Endodermal cell (in vitro differentiated cells): ENCODE measurements at regions not wholly inside any gene's neighbourhood (a gene's known extent, or its start where the extent isn't known, plus 50 kb on each side); places are given as distances from the start of the nearest gene placed in this dataset.

Source experiments
- DNase-seq: peaks from one replicate; pipeline ENCODE4 v3.0.0-alpha.2; 2017
- H3K27ac ChIP-seq: 2 replicates; pipeline ENCODE4 v1.5.1; 2013; ENCODE audit warnings: mild to moderate bottlenecking, low read depth, low read length, moderate library complexity
- H3K27me3 ChIP-seq: 2 replicates; pipeline ENCODE4 v1.6.1; 2013; ENCODE audit warnings: mild to moderate bottlenecking, low read length, moderate library complexity; ENCODE audit not compliant: insufficient read depth, control insufficient read depth, poor library complexity, severe bottlenecking
- H3K36me3 ChIP-seq: 2 replicates; pipeline ENCODE4 v1.7.0; 2013; ENCODE audit warnings: mild to moderate bottlenecking, low read length, moderate library complexity; ENCODE audit not compliant: control insufficient read depth, insufficient read depth
- H3K4me1 ChIP-seq: one replicate; pipeline ENCODE4 v1.7.0; 2013; ENCODE audit warnings: low read length; ENCODE audit not compliant: control insufficient read depth, insufficient read depth
- H3K4me3 ChIP-seq: 2 replicates; pipeline ENCODE4 v1.5.1; 2013; ENCODE audit warnings: mild to moderate bottlenecking, low read length, moderate library complexity
- H3K9ac ChIP-seq: 2 replicates; pipeline ENCODE4 v1.6.1; 2013; ENCODE audit warnings: mild to moderate bottlenecking, low read length, moderate library complexity; ENCODE audit not compliant: poor library complexity, severe bottlenecking; ENCODE audit errors: extremely low read depth
- H3K9me3 ChIP-seq: 2 replicates; pipeline ENCODE4 v1.6.1; 2013; ENCODE audit warnings: mild to moderate bottlenecking, low read length, moderate library complexity; ENCODE audit not compliant: control insufficient read depth
- H3K27ac Mint-ChIP-seq: 2 replicates; pipeline ENCODE4 v1.8.0; 2020; ENCODE audit warnings: mixed read lengths
- H3K27me3 Mint-ChIP-seq: 2 replicates; pipeline ENCODE4 v1.8.0; 2021; ENCODE audit warnings: mild to moderate bottlenecking, mixed read lengths; ENCODE audit not compliant: insufficient read depth
- H3K36me3 Mint-ChIP-seq: 2 replicates; pipeline ENCODE4 v1.8.0; 2020; ENCODE audit warnings: low read depth, mixed read lengths
- H3K4me1 Mint-ChIP-seq: 2 replicates; pipeline ENCODE4 v1.8.0; 2020; ENCODE audit warnings: mixed read lengths
- H3K4me3 Mint-ChIP-seq: 2 replicates; pipeline ENCODE4 v1.8.0; 2020; ENCODE audit warnings: mild to moderate bottlenecking, moderate library complexity, mixed read lengths
- H3K9me3 Mint-ChIP-seq: 2 replicates; pipeline ENCODE4 v1.8.0; 2020; ENCODE audit warnings: mild to moderate bottlenecking, mixed read lengths
- WGBS, 2 experiments: methylation state at CpG; one replicate each; pipeline versions ENCODE4 v1.1.5 to v1.1.7; 2013; ENCODE audit warnings: missing lambda C conversion rate in 2 of 2, mixed read lengths in 1 of 2; ENCODE audit not compliant: insufficient coverage in 1 of 2, insufficient read length in 1 of 2; 5-methylcytosine and 5-hydroxymethylcytosine counted together
- TF ChIP-seq, protein P1 (sequence below): fragments of 200-600 bp; sonication (generic); conservative IDR thresholded peaks from 2 replicates; pipeline ENCODE4 v1.5.0; 2021; ENCODE audit warnings: antibody characterized with exemption, mild to moderate bottlenecking

- Mint-ChIP-seq H3K27me3 (peaks cover 2% of the 10 kb centered on the region), H3K4me3 (no peak overlapping the region), H3K4me1 (no peaks in the 10 kb centered on the region), H3K9me3 (peaks cover 2% of the 10 kb centered on the region), H3K36me3 (no peaks in the 10 kb centered on the region), H3K27ac (no peak overlapping the region)
- TF ChIP-seq, protein P1, sequence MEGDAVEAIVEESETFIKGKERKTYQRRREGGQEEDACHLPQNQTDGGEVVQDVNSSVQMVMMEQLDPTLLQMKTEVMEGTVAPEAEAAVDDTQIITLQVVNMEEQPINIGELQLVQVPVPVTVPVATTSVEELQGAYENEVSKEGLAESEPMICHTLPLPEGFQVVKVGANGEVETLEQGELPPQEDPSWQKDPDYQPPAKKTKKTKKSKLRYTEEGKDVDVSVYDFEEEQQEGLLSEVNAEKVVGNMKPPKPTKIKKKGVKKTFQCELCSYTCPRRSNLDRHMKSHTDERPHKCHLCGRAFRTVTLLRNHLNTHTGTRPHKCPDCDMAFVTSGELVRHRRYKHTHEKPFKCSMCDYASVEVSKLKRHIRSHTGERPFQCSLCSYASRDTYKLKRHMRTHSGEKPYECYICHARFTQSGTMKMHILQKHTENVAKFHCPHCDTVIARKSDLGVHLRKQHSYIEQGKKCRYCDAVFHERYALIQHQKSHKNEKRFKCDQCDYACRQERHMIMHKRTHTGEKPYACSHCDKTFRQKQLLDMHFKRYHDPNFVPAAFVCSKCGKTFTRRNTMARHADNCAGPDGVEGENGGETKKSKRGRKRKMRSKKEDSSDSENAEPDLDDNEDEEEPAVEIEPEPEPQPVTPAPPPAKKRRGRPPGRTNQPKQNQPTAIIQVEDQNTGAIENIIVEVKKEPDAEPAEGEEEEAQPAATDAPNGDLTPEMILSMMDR, result no peak
- no peaks in the 10 kb centered on the region for H3K36me3 ChIP-seq
- H3K27ac ChIP-seq, result no peak overlapping the region
- H3K9ac ChIP-seq, result no peak overlapping the region
- H3K4me3 ChIP-seq, result no peak overlapping the region
- no peak for DNase-seq
- no peaks in the 10 kb centered on the region for H3K27me3 ChIP-seq
- no peaks in the 10 kb centered on the region for H3K9me3 ChIP-seq
- no peaks in the 10 kb centered on the region for H3K4me1 ChIP-seq
Observed at GRCh38 chr2:217099561-217099960, 239.7 kb upstream of the TNP1 start.

DNA sequence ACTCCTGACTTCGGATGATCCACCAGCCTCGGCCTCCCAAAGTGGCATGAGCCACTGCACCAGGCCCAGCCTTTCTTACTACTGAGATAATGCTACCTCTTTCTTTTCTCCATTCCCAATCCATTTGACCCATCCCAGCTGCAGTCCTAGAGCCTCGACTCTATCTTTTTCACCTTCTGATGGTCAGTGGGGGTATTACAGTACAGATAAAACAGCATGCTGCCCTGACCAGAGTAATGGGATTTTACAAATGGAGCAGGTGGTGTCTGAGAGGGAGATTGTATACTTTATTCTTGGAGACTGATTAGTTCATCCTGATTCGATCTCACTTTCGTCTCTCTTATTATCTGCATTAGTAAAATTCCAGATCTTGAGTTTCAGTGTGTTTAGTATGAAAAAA is 238.6 kb upstream of the TNP1 start:
- H3K4me3 ChIP-seq, result no peak overlapping the region
- no peak overlapping the region for H3K27ac Mint-ChIP-seq
- H3K9me3 Mint-ChIP-seq, result peaks cover 6% of the 10 kb centered on the region
- no peak for DNase-seq
- no peaks in the 10 kb centered on the region for H3K27me3 ChIP-seq
- TF ChIP-seq, protein P1, result peak; percentile 49
- no peak overlapping the region for H3K4me3 Mint-ChIP-seq
- H3K4me1 ChIP-seq, result no peaks in the 10 kb centered on the region
- 87 to 100% methylated on average over 2 to 5 of the region's 5 CpGs for WGBS, 2 experiments
- no peaks in the 10 kb centered on the region for H3K36me3 ChIP-seq
- H3K36me3 Mint-ChIP-seq, result no peaks in the 10 kb centered on the region
- H3K27me3 Mint-ChIP-seq, result peaks cover 2% of the 10 kb centered on the region
- no peak overlapping the region for H3K9ac ChIP-seq
- H3K27ac ChIP-seq, result no peak overlapping the region
- no peaks in the 10 kb centered on the region for H3K9me3 ChIP-seq
- H3K4me1 Mint-ChIP-seq, result no peaks in the 10 kb centered on the region

GRCh38 chr2:217097346-217097745 is 237.5 kb upstream of the TNP1 start:
- Histone ChIP-seq H3K4me1 (no peaks in the 10 kb centered on the region), H3K27me3 (no peaks in the 10 kb centered on the region), H3K9me3 (no peaks in the 10 kb centered on the region), H3K9ac (no peak overlapping the region), H3K4me3 (no peak overlapping the region), H3K36me3 (no peaks in the 10 kb centered on the region), H3K27ac (no peak overlapping the region)
- H3K9me3 Mint-ChIP-seq, result peaks cover 6% of the 10 kb centered on the region
- H3K4me1 Mint-ChIP-seq, result no peaks in the 10 kb centered on the region
- TF ChIP-seq, protein P1, result no peak
- no peak overlapping the region for H3K4me3 Mint-ChIP-seq
- 60 to 91% methylated on average over 1 to 2 of the region's 2 CpGs for WGBS, 2 experiments
- peaks cover 4% of the 10 kb centered on the region for H3K27me3 Mint-ChIP-seq
- no peaks in the 10 kb centered on the region for H3K36me3 Mint-ChIP-seq
- no peak for DNase-seq
- H3K27ac Mint-ChIP-seq, result no peak overlapping the region
